Kidney tubule cell (primary cell): ENCODE measurements at regions not wholly inside any gene's neighbourhood (a gene's known extent, or its start where the extent isn't known, plus 50 kb on each side); places are given as distances from the start of the nearest gene placed in this dataset.
"Not testable (repeated sequence)": the region's sequence is repeated elsewhere in the genome, so short reads cannot be mapped to it uniquely, and the experiment has no call there.

Experiments used
- DNase-seq: peaks from one replicate; pipeline ENCODE4 v3.0.0-alpha.2; 2018; ENCODE audit warnings: low spot score

- not testable (repeated sequence) for DNase-seq
Measured at GRCh38 chr17:18546514-18547398, 70.2 kb downstream of the LGALS9C start.

GRCh38 chr17:18557086-18557485, 80.5 kb downstream of the LGALS9C start:
- not testable (repeated sequence) for DNase-seq

- not testable (repeated sequence) for DNase-seq
Measured at GRCh38 chr17:18563381-18564098, 80.7 kb downstream of the TBC1D28 start.

DNA sequence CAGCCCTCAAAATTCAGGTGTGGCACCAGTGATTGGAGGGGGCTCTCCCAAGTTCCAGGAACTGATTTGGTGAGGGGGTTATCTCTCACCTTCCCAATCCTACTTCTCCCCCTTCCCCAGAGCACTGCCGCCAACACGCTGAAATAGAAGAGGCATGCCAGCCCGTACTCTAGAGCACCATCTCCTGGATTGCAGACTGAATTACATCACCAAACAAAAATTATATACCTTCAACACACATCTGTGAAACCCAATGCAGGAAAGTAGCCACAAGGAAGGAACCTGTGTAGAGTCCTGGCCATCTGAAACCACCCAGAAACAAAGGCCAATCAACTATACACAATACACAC, 80.1 kb downstream of the TBC1D28 start:
- DNase-seq = peak; percentile 36

DNA sequence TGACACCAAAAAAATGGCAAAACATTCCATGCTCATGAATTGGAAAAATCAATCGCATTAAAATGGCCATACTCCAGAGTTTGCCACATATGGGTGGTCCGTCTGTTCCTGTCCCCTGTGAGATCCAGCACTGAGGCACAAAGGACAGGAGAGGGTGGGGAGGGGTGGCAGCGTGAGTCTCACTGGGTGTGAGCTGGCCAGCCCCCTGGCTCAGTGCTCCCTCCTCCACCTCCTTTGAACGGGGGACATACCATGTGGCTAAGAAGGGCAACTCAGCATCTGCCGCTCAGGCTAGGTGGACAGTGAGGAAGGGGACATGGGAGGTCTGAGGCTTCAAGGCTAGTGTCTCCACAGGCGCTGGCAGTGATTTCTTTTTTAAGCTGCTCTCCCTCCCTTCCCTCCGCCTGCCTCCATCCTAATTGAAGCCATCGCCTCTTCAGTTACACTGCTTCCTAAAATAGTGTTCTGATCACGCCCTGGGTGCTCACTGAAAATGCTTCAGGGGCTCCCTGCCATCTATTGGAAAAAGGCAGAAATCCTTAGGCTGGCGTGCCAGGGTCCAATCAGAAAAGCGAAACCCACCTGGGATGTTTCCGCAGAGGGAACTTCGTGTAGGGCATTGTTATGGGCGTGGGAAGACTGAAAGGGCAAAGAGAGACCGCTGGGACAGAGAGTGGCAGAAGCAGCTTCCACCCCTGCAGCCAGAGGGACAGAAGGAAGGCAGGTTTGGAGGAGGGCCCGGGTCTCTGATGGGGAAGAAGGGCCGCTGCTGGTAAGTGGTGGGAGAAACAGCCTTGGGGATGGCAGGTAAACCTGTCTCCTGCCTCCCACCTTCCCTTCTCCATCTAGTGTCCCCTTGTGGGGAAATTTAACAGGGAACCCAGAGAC, 75.8 kb downstream of the TBC1D28 start:
- not testable (repeated sequence) for DNase-seq

- DNase-seq = peak; percentile 5
Measured at GRCh38 chr17:18569489-18569913, 74.7 kb downstream of the TBC1D28 start.

DNA sequence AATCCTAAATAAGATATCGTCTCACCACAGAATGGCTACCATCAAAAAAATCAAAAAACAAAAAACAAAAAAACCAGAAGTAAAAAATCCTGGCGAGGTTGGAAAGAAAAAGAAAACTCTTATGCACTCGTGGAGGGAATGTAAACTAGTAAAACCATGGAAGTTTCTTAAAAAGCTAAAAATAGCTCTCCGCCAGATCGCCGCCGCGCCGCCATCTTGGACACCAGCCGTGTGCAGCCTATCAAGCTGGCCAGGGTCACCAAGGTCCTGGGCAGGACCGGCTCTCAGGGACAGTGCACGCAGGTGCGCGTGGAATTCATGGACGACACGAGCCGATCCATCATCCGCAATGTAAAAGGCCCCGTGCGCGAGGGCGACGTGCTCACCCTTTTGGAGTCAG, 71.7 kb downstream of the TBC1D28 start:
- DNase-seq = not testable (repeated sequence)

GRCh38 chr17:18574137-18574536, 70.1 kb downstream of the TBC1D28 start:
- not testable (repeated sequence) for DNase-seq
